WI38 (cell line): ENCODE measurements at regions not wholly inside any gene's neighbourhood (a gene's known extent, or its start where the extent isn't known, plus 50 kb on each side); places are given as distances from the start of the nearest gene placed in this dataset.

Experiments used
- H3K4me3 ChIP-seq: 2 replicates; pipeline ENCODE4 v1.5.1; 2011; ENCODE audit warnings: low read depth, mild to moderate bottlenecking, control low read depth, low read length
- CTCF ChIP-seq: IDR thresholded peaks from 2 replicates; pipeline ENCODE4 v1.5.1; 2012; ENCODE audit warnings: low read depth, mild to moderate bottlenecking, control low read depth, low read length

GRCh38 chr6:153831350-153832078 lies 207.5 kb upstream of the OPRM1 start:
- TF ChIP-seq CTCF: no peak
- H3K4me3 ChIP-seq: no peak overlapping the region

GRCh38 chr6:153817173-153817572 lies 221.9 kb upstream of the OPRM1 start:
- TF ChIP-seq CTCF: no peak
- H3K4me3 ChIP-seq: no peak overlapping the region

GRCh38 chr6:153816366-153816765 lies 222.7 kb upstream of the OPRM1 start:
- TF ChIP-seq CTCF: no peak
- H3K4me3 ChIP-seq: no peak overlapping the region

- no peak for TF ChIP-seq CTCF
Observed at GRCh38 chr6:153814136-153814535, 224.9 kb upstream of the OPRM1 start.

GRCh38 chr6:153804755-153805330 lies 234.2 kb upstream of the OPRM1 start:
- no peak overlapping the region for H3K4me3 ChIP-seq
- no peak for TF ChIP-seq CTCF

More at GRCh38 chr6:153814136-153814535, 224.9 kb upstream of the OPRM1 start:
- no peak overlapping the region for H3K4me3 ChIP-seq

GRCh38 chr6:153801917-153802316 lies 237.1 kb upstream of the OPRM1 start:
- H3K4me3 ChIP-seq: no peak overlapping the region
- no peak for TF ChIP-seq CTCF

GRCh38 chr6:153800580-153801188 lies 238.4 kb upstream of the OPRM1 start:
- no peak overlapping the region for H3K4me3 ChIP-seq
- no peak for TF ChIP-seq CTCF
